WTC11 (cell line): ENCODE measurements at regions not wholly inside any gene's neighbourhood (a gene's known extent, or its start where the extent isn't known, plus 50 kb on each side); places are given as distances from the start of the nearest gene placed in this dataset.

Source experiments
- ATAC-seq: fragments of 200-7000 bp; cut with Tn5 transposase; 2 replicates; pipeline ENCODE4 v1.10.0; 2021; ENCODE audit warnings: mild to moderate bottlenecking, moderate library complexity
- CTCF ChIA-PET: fragments of 300-600 bp; sonication (Branson Sonifier 250); formaldehyde crosslinking; loops from one replicate; lab custom pipeline; 2021; ENCODE audit warnings: antibody characterized with exemption; lab: Charles Lee
- POLR2A ChIA-PET: fragments of 350-600 bp; sonication (Branson Sonifier 250); formaldehyde crosslinking; loops from one replicate; lab custom pipeline; 2021; ENCODE audit warnings: antibody characterized with exemption; lab: Charles Lee
- DNase-seq: peaks from one replicate; pipeline ENCODE4 v3.0.0; 2021; ENCODE audit warnings: low spot score
- H3K27ac Mint-ChIP-seq: 2 replicates; pipeline ENCODE4 v1.8.0; 2021; ENCODE audit warnings: mixed read lengths
- H3K27me3 Mint-ChIP-seq: 2 replicates; pipeline ENCODE4 v1.8.0; 2021; ENCODE audit warnings: low read depth, mild to moderate bottlenecking, moderate library complexity, mixed read lengths
- H3K36me3 Mint-ChIP-seq: 2 replicates; pipeline ENCODE4 v1.8.0; 2021; ENCODE audit warnings: mixed read lengths
- H3K4me1 Mint-ChIP-seq: 2 replicates; pipeline ENCODE4 v1.8.0; 2022; ENCODE audit warnings: mixed read lengths
- H3K4me3 Mint-ChIP-seq: 2 replicates; pipeline ENCODE4 v1.8.0; 2021; ENCODE audit warnings: mild to moderate bottlenecking, moderate library complexity, mixed read lengths
- H3K9me3 Mint-ChIP-seq: 2 replicates; pipeline ENCODE4 v1.8.0; 2021; ENCODE audit warnings: mixed read lengths
- ATF3 ChIP-seq: sonication (generic); formaldehyde crosslinking; conservative IDR thresholded peaks from 2 replicates; pipeline ENCODE4 v1.8.1; 2022; ENCODE audit warnings: mild to moderate bottlenecking, missing genetic modification reagents
- CREB1 ChIP-seq: sonication (generic); formaldehyde crosslinking; IDR thresholded peaks from 2 replicates; pipeline ENCODE4 v1.8.0; 2023; ENCODE audit warnings: mild to moderate bottlenecking, missing genetic modification reagents
- E2F5 ChIP-seq: sonication (generic); formaldehyde crosslinking; IDR thresholded peaks from 2 replicates; pipeline ENCODE4 v1.8.1; 2022; ENCODE audit warnings: mild to moderate bottlenecking, moderate library complexity, missing genetic modification reagents
- EMX1 ChIP-seq: fragments of 250-450 bp; sonication (Bioruptor Pico); IDR thresholded peaks from 2 replicates; pipeline ENCODE4 v1.8.0; 2021; ENCODE audit warnings: mild to moderate bottlenecking
- ETV6 ChIP-seq: sonication (generic); formaldehyde crosslinking; IDR thresholded peaks from 2 replicates; pipeline ENCODE4 v1.8.1; 2022; ENCODE audit warnings: mild to moderate bottlenecking, missing genetic modification reagents
- FOXP1 ChIP-seq: sonication (generic); formaldehyde crosslinking; IDR thresholded peaks from 2 replicates; pipeline ENCODE4 v1.8.0; 2022; ENCODE audit warnings: missing genetic modification reagents, mild to moderate bottlenecking, moderate library complexity, borderline replicate concordance
- HMGXB4 ChIP-seq: sonication (generic); formaldehyde crosslinking; IDR thresholded peaks from 2 replicates; pipeline ENCODE4 v1.8.1; 2023; ENCODE audit warnings: mild to moderate bottlenecking, moderate library complexity, missing genetic modification reagents
- NR1H2 ChIP-seq: sonication (generic); formaldehyde crosslinking; IDR thresholded peaks from 2 replicates; pipeline ENCODE4 v1.9.0; 2021; ENCODE audit warnings: mild to moderate bottlenecking, moderate library complexity, missing genetic modification reagents
- PREB ChIP-seq: sonication (generic); formaldehyde crosslinking; IDR thresholded peaks from 2 replicates; pipeline ENCODE4 v1.8.1; 2022; ENCODE audit warnings: mild to moderate bottlenecking, missing genetic modification reagents, moderate library complexity, borderline replicate concordance
- PRRX2 ChIP-seq: fragments of 250-450 bp; sonication (Bioruptor Pico); IDR thresholded peaks from 2 replicates; pipeline ENCODE4 v1.8.0; 2021; ENCODE audit warnings: mild to moderate bottlenecking
- RORB ChIP-seq: fragments of 250-450 bp; sonication (Bioruptor Pico); IDR thresholded peaks from 2 replicates; pipeline ENCODE4 v1.9.0; 2021; ENCODE audit warnings: mild to moderate bottlenecking
- SMAD3 ChIP-seq: sonication (generic); formaldehyde crosslinking; IDR thresholded peaks from 2 replicates; pipeline ENCODE4 v1.8.0; 2022; ENCODE audit warnings: missing genetic modification reagents, mild to moderate bottlenecking, borderline replicate concordance
- TCF7 ChIP-seq: sonication (generic); formaldehyde crosslinking; IDR thresholded peaks from 2 replicates; pipeline ENCODE4 v1.8.0; 2022; ENCODE audit warnings: mild to moderate bottlenecking, low read depth, missing genetic modification reagents, moderate library complexity
- TEAD1 ChIP-seq: sonication (generic); formaldehyde crosslinking; IDR thresholded peaks from 2 replicates; pipeline ENCODE4 v1.8.0; 2022; ENCODE audit warnings: mild to moderate bottlenecking, missing genetic modification reagents
- TP53 ChIP-seq: sonication (generic); formaldehyde crosslinking; IDR thresholded peaks from 2 replicates; pipeline ENCODE4 v1.8.1; 2023; ENCODE audit warnings: mild to moderate bottlenecking, missing genetic modification reagents
- USF2 ChIP-seq: sonication (generic); formaldehyde crosslinking; IDR thresholded peaks from 2 replicates; pipeline ENCODE4 v1.8.1; 2023; ENCODE audit warnings: mild to moderate bottlenecking, missing genetic modification reagents, moderate library complexity
- ZBTB21 ChIP-seq: sonication (generic); formaldehyde crosslinking; IDR thresholded peaks from 2 replicates; pipeline ENCODE4 v1.8.1; 2023; ENCODE audit warnings: mild to moderate bottlenecking, missing genetic modification reagents, borderline replicate concordance
- ZMAT4 ChIP-seq: fragments of 250-450 bp; sonication (Bioruptor Pico); IDR thresholded peaks from 2 replicates; pipeline ENCODE4 v1.9.0; 2021; ENCODE audit warnings: mild to moderate bottlenecking
- ZNF219 ChIP-seq: sonication (generic); formaldehyde crosslinking; IDR thresholded peaks from 2 replicates; pipeline ENCODE4 v1.8.0; 2023; ENCODE audit warnings: missing genetic modification reagents, mild to moderate bottlenecking, borderline replicate concordance
- ZNF317 ChIP-seq: sonication (generic); formaldehyde crosslinking; IDR thresholded peaks from 2 replicates; pipeline ENCODE4 v1.8.1; 2023; ENCODE audit warnings: low read depth, mild to moderate bottlenecking, moderate library complexity, missing genetic modification reagents, borderline replicate concordance
- ZNF396 ChIP-seq: fragments of 250-450 bp; sonication (Bioruptor Pico); IDR thresholded peaks from 2 replicates; pipeline ENCODE4 v1.8.0; 2021; ENCODE audit warnings: mild to moderate bottlenecking, moderate library complexity, borderline replicate concordance
- ZNF512 ChIP-seq: sonication (generic); formaldehyde crosslinking; IDR thresholded peaks from 2 replicates; pipeline ENCODE4 v1.8.1; 2022; ENCODE audit warnings: missing genetic modification reagents, borderline replicate concordance
- ZSCAN18 ChIP-seq: fragments of 250-450 bp; sonication (Bioruptor Pico); IDR thresholded peaks from 2 replicates; pipeline ENCODE4 v2.1.2; 2022; ENCODE audit warnings: mild to moderate bottlenecking, moderate library complexity

- TF ChIP-seq ZSCAN18 (no peak), ZBTB21 (CRISPR knock-in tag) (no peak)
These were observed 65.4 kb downstream of the LINC01488 start (continued) for GRCh38 chr11:69546735-69547370.

- POLR2A ChIA-PET, result no interaction called here
- peaks cover 13% of the 10 kb centered on the region for H3K36me3 Mint-ChIP-seq
- H3K27ac Mint-ChIP-seq, result no peak overlapping the region
- ATAC-seq, result no peak
- TF ChIP-seq USF2 (CRISPR knock-in tag), result no peak
- no peak for TF ChIP-seq NR1H2 (CRISPR knock-in tag)
- TF ChIP-seq TP53, result no peak
- no peak for TF ChIP-seq EMX1 (CRISPR knock-in tag)
- TF ChIP-seq ZMAT4 (CRISPR knock-in tag), result no peak
- no peak for TF ChIP-seq HMGXB4 (CRISPR knock-in tag)
- TF ChIP-seq PRRX2 (CRISPR knock-in tag), result no peak
- no peak for TF ChIP-seq ZNF219 (CRISPR knock-in tag)
- no peak for TF ChIP-seq PREB (CRISPR knock-in tag)
- TF ChIP-seq ZNF396 (CRISPR knock-in tag), result no peak
- TF ChIP-seq SMAD3 (CRISPR knock-in tag), result no peak
- TF ChIP-seq TEAD1 (CRISPR knock-in tag), result no peak
- TF ChIP-seq ZNF317, result no peak
- no peak for TF ChIP-seq ETV6 (CRISPR knock-in tag)
- CTCF ChIA-PET, result no interaction called here
- peaks cover 24% of the 10 kb centered on the region for H3K9me3 Mint-ChIP-seq
- H3K27me3 Mint-ChIP-seq, result peaks cover 4% of the 10 kb centered on the region; the same call in 1 of the 2 replicates
- H3K4me1 Mint-ChIP-seq, result no peaks in the 10 kb centered on the region
- no peak for DNase-seq
- no peak overlapping the region for H3K4me3 Mint-ChIP-seq
These were observed 69.4 kb downstream of the LINC01488 start for GRCh38 chr11:69550846-69551245.

- Mint-ChIP-seq H3K4me3 (no peak overlapping the region), H3K27me3 (peaks cover 4% of the 10 kb centered on the region; the same call in 1 of the 2 replicates), H3K9me3 (peaks cover 24% of the 10 kb centered on the region), H3K27ac (no peak overlapping the region), H3K4me1 (no peaks in the 10 kb centered on the region), H3K36me3 (peaks cover 13% of the 10 kb centered on the region)
- DNase-seq (no peak), ATAC-seq (no peak)
- CTCF ChIA-PET, result no interaction called here
- POLR2A ChIA-PET, result no interaction called here
- TF ChIP-seq ZSCAN18 (no peak), CREB1 (CRISPR knock-in tag) (no peak), ATF3 (CRISPR knock-in tag) (no peak), ZMAT4 (CRISPR knock-in tag) (no peak), TCF7 (CRISPR knock-in tag) (no peak), ZNF317 (no peak), EMX1 (CRISPR knock-in tag) (no peak), E2F5 (CRISPR knock-in tag) (no peak), FOXP1 (CRISPR knock-in tag) (no peak), RORB (CRISPR knock-in tag) (no peak), ZNF512 (CRISPR knock-in tag) (no peak)
These were observed 70.5 kb downstream of the LINC01488 start for GRCh38 chr11:69551963-69552362.
